HepG2 (cell line): ENCODE measurements at regions not wholly inside any gene's neighbourhood (a gene's known extent, or its start where the extent isn't known, plus 50 kb on each side); places are given as distances from the start of the nearest gene placed in this dataset.
"Not testable (repeated sequence)": the region's sequence is repeated elsewhere in the genome, so short reads cannot be mapped to it uniquely, and the experiment has no call there.

Experiments used
- ZNF292 ChIP-seq: sonication (generic); formaldehyde crosslinking; IDR thresholded peaks from 2 replicates; pipeline ENCODE4 v1.8.1; 2022; ENCODE audit warnings: mild to moderate bottlenecking, low read depth, missing genetic modification reagents, borderline replicate concordance
- TF ChIP-seq, protein P1 (sequence below): IDR thresholded peaks from 2 replicates; pipeline ENCODE4 v1.6.1; 2016; ENCODE audit warnings: missing compliant biosample characterization, missing genetic modification reagents, borderline replicate concordance

DNA sequence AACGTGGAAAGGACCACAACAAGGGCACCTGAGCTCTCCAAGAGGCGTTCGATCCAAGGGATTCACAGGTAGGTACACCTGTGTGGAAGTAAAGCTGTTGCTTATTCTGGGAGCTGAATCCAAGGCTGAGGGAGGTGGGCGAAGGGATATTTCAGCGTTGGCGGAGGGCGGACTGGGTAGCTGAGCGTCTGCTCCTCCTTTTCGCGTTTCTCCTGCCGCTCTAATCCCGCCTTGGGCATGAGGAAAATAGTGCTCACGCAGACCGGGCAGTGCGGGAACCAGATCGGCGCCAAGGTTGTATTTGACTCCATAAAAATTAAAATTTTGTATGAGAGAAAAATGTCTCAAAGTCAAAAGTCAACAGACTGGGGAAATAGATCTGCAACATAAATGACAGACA is 3966.2 kb upstream of the OR11H1 start:
- TF ChIP-seq, protein P1, sequence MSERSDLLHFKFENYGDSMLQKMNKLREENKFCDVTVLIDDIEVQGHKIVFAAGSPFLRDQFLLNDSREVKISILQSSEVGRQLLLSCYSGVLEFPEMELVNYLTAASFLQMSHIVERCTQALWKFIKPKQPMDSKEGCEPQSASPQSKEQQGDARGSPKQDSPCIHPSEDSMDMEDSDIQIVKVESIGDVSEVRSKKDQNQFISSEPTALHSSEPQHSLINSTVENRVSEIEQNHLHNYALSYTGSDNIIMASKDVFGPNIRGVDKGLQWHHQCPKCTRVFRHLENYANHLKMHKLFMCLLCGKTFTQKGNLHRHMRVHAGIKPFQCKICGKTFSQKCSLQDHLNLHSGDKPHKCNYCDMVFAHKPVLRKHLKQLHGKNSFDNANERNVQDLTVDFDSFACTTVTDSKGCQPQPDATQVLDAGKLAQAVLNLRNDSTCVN (CRISPR knock-in tag), result not testable (repeated sequence)
- TF ChIP-seq ZNF292 (CRISPR knock-in tag), result not testable (repeated sequence)
